ACC112 (cell line): ENCODE measurements at regions not wholly inside any gene's neighbourhood (a gene's known extent, or its start where the extent isn't known, plus 50 kb on each side); places are given as distances from the start of the nearest gene placed in this dataset.
"Not testable (repeated sequence)": the region's sequence is repeated elsewhere in the genome, so short reads cannot be mapped to it uniquely, and the experiment has no call there.

Source experiments
- H2AFZ ChIP-seq: fragments of 200-600 bp; sonication (generic); one replicate; pipeline ENCODE4 v1.6.0; 2017; ENCODE audit warnings: antibody characterized with exemption, low read length; ENCODE audit not compliant: unreplicated experiment
- H3K27ac ChIP-seq: fragments of 200-600 bp; sonication (generic); 2 replicates; pipeline ENCODE4 v1.5.1; 2014; ENCODE audit warnings: low read depth, mild to moderate bottlenecking, antibody characterized with exemption, low read length, moderate library complexity
- H3K27me3 ChIP-seq: fragments of 200-600 bp; sonication (generic); 2 replicates; pipeline ENCODE4 v1.6.1; 2014; ENCODE audit warnings: mild to moderate bottlenecking, antibody characterized with exemption, low read length, moderate library complexity, mixed read lengths; ENCODE audit not compliant: insufficient read depth
- H3K36me3 ChIP-seq: fragments of 200-600 bp; sonication (generic); 2 replicates; pipeline ENCODE4 v1.6.1; 2016; ENCODE audit warnings: mild to moderate bottlenecking, antibody characterized with exemption, low read length, moderate library complexity, mixed read lengths; ENCODE audit not compliant: insufficient read depth
- H3K4me1 ChIP-seq: fragments of 200-600 bp; sonication (generic); one replicate; pipeline ENCODE4 v1.6.1; 2016; ENCODE audit warnings: low read length, mixed read lengths; ENCODE audit not compliant: insufficient read depth, unreplicated experiment, control insufficient read depth
- H3K4me3 ChIP-seq: fragments of 200-600 bp; sonication (generic); 2 replicates; pipeline ENCODE4 v1.5.1; 2014; ENCODE audit warnings: mild to moderate bottlenecking, low read depth, low read length
- H3K79me2 ChIP-seq: fragments of 200-600 bp; sonication (generic); one replicate; pipeline ENCODE4 v1.6.0; 2016; ENCODE audit warnings: low read length; ENCODE audit not compliant: control insufficient read depth, unreplicated experiment, insufficient read depth

- Histone ChIP-seq H3K36me3 (no peaks in the 10 kb centered on the region), H3K79me2 (no peaks in the 10 kb centered on the region), H2AFZ (no peak overlapping the region), H3K4me1 (no peaks in the 10 kb centered on the region), H3K27me3 (no peaks in the 10 kb centered on the region), H3K27ac (no peak overlapping the region), H3K4me3 (no peak overlapping the region)
Measured at GRCh38 chr6:71822625-71823024, 63.7 kb upstream of the RIMS1 start.

DNA sequence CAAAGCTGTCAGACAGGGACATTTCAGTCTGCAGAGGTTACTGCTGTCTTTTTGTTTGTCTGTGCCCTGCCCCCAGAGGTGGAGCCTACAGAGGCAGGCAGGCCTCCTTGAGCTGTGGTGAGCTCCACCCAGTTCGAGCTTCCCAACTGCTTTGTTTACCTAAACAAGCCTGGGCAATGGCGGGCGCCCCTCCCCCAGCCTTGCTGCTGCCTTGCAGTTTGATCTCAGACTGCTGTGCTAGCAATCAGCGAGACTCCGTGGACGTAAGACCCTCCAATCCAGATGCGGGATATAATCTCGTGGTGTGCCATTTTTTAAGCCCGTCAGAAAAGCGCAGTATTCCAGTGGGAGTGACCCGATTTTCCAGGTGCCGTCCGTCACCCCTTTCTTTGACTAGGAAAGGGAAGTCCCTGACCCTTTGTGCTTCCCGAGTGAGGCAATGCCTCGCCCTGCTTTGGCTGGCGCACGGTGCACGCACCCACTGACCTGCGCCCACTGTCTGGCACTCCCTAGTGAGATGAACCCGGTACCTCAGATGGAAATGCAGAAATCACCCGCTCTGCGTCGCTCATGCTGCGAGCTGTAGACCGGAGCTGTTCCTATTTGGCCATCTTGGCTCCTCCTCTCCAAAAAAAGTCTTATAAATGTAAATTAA lies 54.1 kb upstream of the RIMS1 start:
- H3K36me3 ChIP-seq, H3K79me2 ChIP-seq, H3K4me3 ChIP-seq, H2AFZ ChIP-seq, H3K27me3 ChIP-seq, H3K27ac ChIP-seq, H3K4me1 ChIP-seq: not testable (repeated sequence)
